Activated naive CD4-positive, alpha-beta T cell treated with anti-CD3 and anti-CD28 coated beads for 36 hours (primary cell): ENCODE measurements at regions not wholly inside any gene's neighbourhood (a gene's known extent, or its start where the extent isn't known, plus 50 kb on each side); places are given as distances from the start of the nearest gene placed in this dataset.

Source experiments
- CTCF ChIA-PET: fragments of 350-600 bp; sonication (Branson Sonifier 250); formaldehyde crosslinking; loops from one replicate; lab custom pipeline; 2021; ENCODE audit warnings: antibody characterized with exemption; lab: Charles Lee
- DNase-seq: peaks from one replicate; pipeline ENCODE4 v3.0.0-alpha.2; 2020
- H3K27ac Mint-ChIP-seq: one replicate; pipeline ENCODE4 v1.8.0; 2021; ENCODE audit warnings: mild to moderate bottlenecking, mixed read lengths
- H3K27me3 Mint-ChIP-seq: one replicate; pipeline ENCODE4 v1.8.0; 2021; ENCODE audit warnings: low read depth, mixed read lengths
- H3K36me3 Mint-ChIP-seq: one replicate; pipeline ENCODE4 v1.8.0; 2021; ENCODE audit warnings: low read depth, mixed read lengths
- H3K4me1 Mint-ChIP-seq: one replicate; pipeline ENCODE4 v1.8.0; 2021; ENCODE audit warnings: low read depth, mixed read lengths
- H3K4me3 Mint-ChIP-seq: one replicate; pipeline ENCODE4 v1.8.0; 2021; ENCODE audit warnings: mild to moderate bottlenecking, moderate library complexity, mixed read lengths
- H3K9me3 Mint-ChIP-seq: one replicate; pipeline ENCODE4 v1.8.0; 2021; ENCODE audit warnings: mixed read lengths
- intact Hi-C: fragments of 100-400 bp; cut with micrococcal nuclease; formaldehyde crosslinking; loops from one replicate; pipeline ENCODE4 v1.15.1; 2023

GRCh38 chr6:24060982-24061754, 64.8 kb upstream of the NRSN1 start:
- Mint-ChIP-seq H3K27ac (no peak overlapping the region), H3K4me3 (no peak overlapping the region), H3K4me1 (no peaks in the 10 kb centered on the region), H3K36me3 (no peaks in the 10 kb centered on the region), H3K9me3 (peaks cover 2% of the 10 kb centered on the region), H3K27me3 (peaks cover 2% of the 10 kb centered on the region)
- CTCF ChIA-PET = interaction anchor here (0.6 kb wide), 1 partner anchor 110 kb away, joined by 4 read pairs; no protein-coding TSS in a partner anchor
- intact Hi-C loops = loop anchor here (5.0 kb wide), 1 partner anchor 146 kb away; no protein-coding TSS in a partner anchor
- DNase-seq = no peak

GRCh38 chr6:24064106-24064505, 61.9 kb upstream of the NRSN1 start:
- H3K27me3 Mint-ChIP-seq = peaks cover 2% of the 10 kb centered on the region
- CTCF ChIA-PET = no interaction called here
- DNase-seq = no peak

GRCh38 chr6:24064832-24065231, 61.2 kb upstream of the NRSN1 start:
- H3K4me3 Mint-ChIP-seq = no peak overlapping the region
- H3K4me1 Mint-ChIP-seq = no peaks in the 10 kb centered on the region
- CTCF ChIA-PET = no interaction called here
- no peak for DNase-seq
- H3K27ac Mint-ChIP-seq = no peak overlapping the region
- intact Hi-C loops = loop anchor here (5.0 kb wide), 1 partner anchor 142 kb away; no protein-coding TSS in a partner anchor
- H3K36me3 Mint-ChIP-seq = no peaks in the 10 kb centered on the region
- H3K9me3 Mint-ChIP-seq = peaks cover 2% of the 10 kb centered on the region
- H3K27me3 Mint-ChIP-seq = peaks cover 2% of the 10 kb centered on the region

More at GRCh38 chr6:24064106-24064505, 61.9 kb upstream of the NRSN1 start:
- intact Hi-C loops = loop anchor here (5.0 kb wide), 1 partner anchor 143 kb away; no protein-coding TSS in a partner anchor
- Mint-ChIP-seq H3K36me3 (no peaks in the 10 kb centered on the region), H3K27ac (no peak overlapping the region), H3K4me1 (no peaks in the 10 kb centered on the region), H3K9me3 (peaks cover 2% of the 10 kb centered on the region), H3K4me3 (no peak overlapping the region)

- H3K36me3 Mint-ChIP-seq = no peaks in the 10 kb centered on the region
- H3K9me3 Mint-ChIP-seq = peaks cover 2% of the 10 kb centered on the region
- no peak overlapping the region for H3K4me3 Mint-ChIP-seq
- CTCF ChIA-PET = no interaction called here
- H3K27ac Mint-ChIP-seq = no peak overlapping the region
- H3K4me1 Mint-ChIP-seq = no peaks in the 10 kb centered on the region
- peaks cover 2% of the 10 kb centered on the region for H3K27me3 Mint-ChIP-seq
- DNase-seq = no peak
- intact Hi-C loops = no loop called here
These were observed 56.5 kb upstream of the NRSN1 start for GRCh38 chr6:24069526-24069925.

- Mint-ChIP-seq H3K4me3 (no peak overlapping the region), H3K27me3 (no peaks in the 10 kb centered on the region), H3K9me3 (no peaks in the 10 kb centered on the region), H3K4me1 (no peaks in the 10 kb centered on the region), H3K36me3 (no peaks in the 10 kb centered on the region), H3K27ac (no peak overlapping the region)
- intact Hi-C loops = no loop called here
- CTCF ChIA-PET = interaction anchor here (1.2 kb wide), 1 partner anchor 12 kb away, joined by 3 read pairs; no protein-coding TSS in a partner anchor
- no peak for DNase-seq
These were observed 53.8 kb upstream of the NRSN1 start for GRCh38 chr6:24072038-24072746.

GRCh38 chr6:24076011-24076410, 50.0 kb upstream of the NRSN1 start:
- no peak overlapping the region for H3K4me3 Mint-ChIP-seq
- no peak overlapping the region for H3K27ac Mint-ChIP-seq
- no peaks in the 10 kb centered on the region for H3K9me3 Mint-ChIP-seq
- no peak for DNase-seq
- H3K4me1 Mint-ChIP-seq = no peaks in the 10 kb centered on the region
- H3K27me3 Mint-ChIP-seq = no peaks in the 10 kb centered on the region
- intact Hi-C loops = no loop called here
- CTCF ChIA-PET = no interaction called here
- H3K36me3 Mint-ChIP-seq = no peaks in the 10 kb centered on the region
